GM23338 (cell line): ENCODE measurements at regions not wholly inside any gene's neighbourhood (a gene's known extent, or its start where the extent isn't known, plus 50 kb on each side); places are given as distances from the start of the nearest gene placed in this dataset.

Experiments
- EZH2 ChIP-seq: fragments of 200-600 bp; sonication (generic); IDR thresholded peaks from one replicate; pipeline ENCODE4 v1.8.0; 2017; ENCODE audit warnings: antibody characterized with exemption, mild to moderate bottlenecking, low read depth; ENCODE audit not compliant: unreplicated experiment
- TF ChIP-seq, protein P1 (sequence below), 2 experiments: fragments of 200-600 bp in 1 of 2; sonication (generic) in 1 of 2; conservative IDR thresholded peaks; 2 replicates each; pipeline versions ENCODE4 v1.5.1 to v1.6.1; 2016 to 2017; ENCODE audit warnings: antibody characterized with exemption in 2 of 2, low read depth in 2 of 2, mild to moderate bottlenecking in 2 of 2, moderate library complexity in 1 of 2

DNA sequence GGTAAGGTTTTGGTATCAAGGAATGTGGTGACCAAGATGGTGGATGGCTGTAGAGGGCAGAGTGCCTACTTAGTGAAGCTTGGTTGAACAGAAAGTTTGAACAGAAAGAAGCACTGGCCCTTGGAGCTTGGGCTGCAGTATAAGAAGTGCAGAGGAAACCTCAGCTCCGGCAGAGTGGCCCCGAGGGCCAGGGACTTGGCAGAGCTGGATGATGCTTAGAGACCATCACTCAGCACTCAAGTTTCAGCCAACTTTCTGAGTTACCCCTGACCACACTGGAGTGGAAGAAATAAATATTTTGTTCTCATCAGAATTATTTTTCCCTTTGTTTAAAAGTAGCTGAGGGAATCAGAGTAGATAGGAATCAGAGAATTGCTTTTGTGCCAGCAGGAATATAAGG, 336.7 kb downstream of the C7orf25 start:
- TF ChIP-seq, protein P1, sequence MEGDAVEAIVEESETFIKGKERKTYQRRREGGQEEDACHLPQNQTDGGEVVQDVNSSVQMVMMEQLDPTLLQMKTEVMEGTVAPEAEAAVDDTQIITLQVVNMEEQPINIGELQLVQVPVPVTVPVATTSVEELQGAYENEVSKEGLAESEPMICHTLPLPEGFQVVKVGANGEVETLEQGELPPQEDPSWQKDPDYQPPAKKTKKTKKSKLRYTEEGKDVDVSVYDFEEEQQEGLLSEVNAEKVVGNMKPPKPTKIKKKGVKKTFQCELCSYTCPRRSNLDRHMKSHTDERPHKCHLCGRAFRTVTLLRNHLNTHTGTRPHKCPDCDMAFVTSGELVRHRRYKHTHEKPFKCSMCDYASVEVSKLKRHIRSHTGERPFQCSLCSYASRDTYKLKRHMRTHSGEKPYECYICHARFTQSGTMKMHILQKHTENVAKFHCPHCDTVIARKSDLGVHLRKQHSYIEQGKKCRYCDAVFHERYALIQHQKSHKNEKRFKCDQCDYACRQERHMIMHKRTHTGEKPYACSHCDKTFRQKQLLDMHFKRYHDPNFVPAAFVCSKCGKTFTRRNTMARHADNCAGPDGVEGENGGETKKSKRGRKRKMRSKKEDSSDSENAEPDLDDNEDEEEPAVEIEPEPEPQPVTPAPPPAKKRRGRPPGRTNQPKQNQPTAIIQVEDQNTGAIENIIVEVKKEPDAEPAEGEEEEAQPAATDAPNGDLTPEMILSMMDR (conservative IDR thresholded peaks at IDR 0.05; ENCODE audit: low read depth in 2 of 2) = no peak
- no peak for TF ChIP-seq EZH2
